Hepatocyte (in vitro differentiated cells): ENCODE measurements at regions not wholly inside any gene's neighbourhood (a gene's known extent, or its start where the extent isn't known, plus 50 kb on each side); places are given as distances from the start of the nearest gene placed in this dataset.

Experiments used
- DNase-seq: peaks from one replicate; pipeline ENCODE4 v3.0.0-alpha.2; 2016; ENCODE audit warnings: low spot score
- H2AFZ ChIP-seq: fragments of 200-600 bp; sonication (generic); 2 replicates; pipeline ENCODE4 v1.6.0; 2016; ENCODE audit warnings: antibody characterized with exemption, mild to moderate bottlenecking
- H3K27ac ChIP-seq: fragments of 200-600 bp; sonication (generic); 2 replicates; pipeline ENCODE4 v1.5.1; 2016; ENCODE audit warnings: mild to moderate bottlenecking
- H3K27me3 ChIP-seq: fragments of 200-600 bp; sonication (generic); 2 replicates; pipeline ENCODE4 v1.6.1; 2016
- H3K36me3 ChIP-seq: fragments of 200-600 bp; sonication (generic); replicated peaks from 2 replicates; pipeline ENCODE4 v1.5.1; 2016; ENCODE audit warnings: low read depth; ENCODE audit not compliant: insufficient read depth
- H3K4me1 ChIP-seq: fragments of 200-600 bp; sonication (generic); 2 replicates; pipeline ENCODE4 v1.5.1; 2016; ENCODE audit warnings: mild to moderate bottlenecking, moderate library complexity; ENCODE audit not compliant: insufficient read depth
- H3K4me2 ChIP-seq: fragments of 200-600 bp; sonication (generic); 2 replicates; pipeline ENCODE4 v1.6.0; 2016
- H3K4me3 ChIP-seq: fragments of 200-600 bp; sonication (generic); 2 replicates; pipeline ENCODE4 v1.5.1; 2016; ENCODE audit warnings: mild to moderate bottlenecking
- H3K79me2 ChIP-seq: fragments of 200-600 bp; sonication (generic); 2 replicates; pipeline ENCODE4 v1.6.0; 2017; ENCODE audit warnings: mild to moderate bottlenecking
- H3K9me2 ChIP-seq: fragments of 200-600 bp; sonication (generic); replicated peaks from 2 replicates; pipeline ENCODE4 v1.6.0; 2017; ENCODE audit warnings: mild to moderate bottlenecking; ENCODE audit not compliant: insufficient read depth
- H3K9me3 ChIP-seq: fragments of 200-600 bp; sonication (generic); 2 replicates; pipeline ENCODE4 v1.5.1; 2016; ENCODE audit warnings: low read depth, mild to moderate bottlenecking
- H4K20me1 ChIP-seq: fragments of 200-600 bp; sonication (generic); 2 replicates; pipeline ENCODE4 v1.6.0; 2016; ENCODE audit warnings: mild to moderate bottlenecking; ENCODE audit not compliant: insufficient read depth, poor library complexity, severe bottlenecking
- EZH2 ChIP-seq: fragments of 200-600 bp; sonication (generic); IDR thresholded peaks from 2 replicates; pipeline ENCODE4 v1.6.1; 2016; ENCODE audit warnings: antibody characterized with exemption, mild to moderate bottlenecking, borderline replicate concordance
- EZH2phosphoT487 ChIP-seq: fragments of 200-600 bp; sonication (generic); IDR thresholded peaks from one replicate; pipeline ENCODE4 v1.6.1; 2018; ENCODE audit warnings: antibody characterized with exemption, mild to moderate bottlenecking, low read depth, moderate library complexity; ENCODE audit not compliant: unreplicated experiment, severe bottlenecking
- WGBS: methylation state at CpG from one replicate; pipeline ENCODE4 v1.1.6; 2016; ENCODE audit warnings: low lambda C conversion rate; ENCODE audit errors: missing lambda C conversion rate; 5-methylcytosine and 5-hydroxymethylcytosine counted together
- TF ChIP-seq, protein P1 (sequence below): fragments of 200-600 bp; sonication (generic); IDR thresholded peaks from 2 replicates; pipeline ENCODE4 v1.5.1; 2016; ENCODE audit warnings: antibody characterized with exemption, mild to moderate bottlenecking; ENCODE audit not compliant: poor library complexity

DNA sequence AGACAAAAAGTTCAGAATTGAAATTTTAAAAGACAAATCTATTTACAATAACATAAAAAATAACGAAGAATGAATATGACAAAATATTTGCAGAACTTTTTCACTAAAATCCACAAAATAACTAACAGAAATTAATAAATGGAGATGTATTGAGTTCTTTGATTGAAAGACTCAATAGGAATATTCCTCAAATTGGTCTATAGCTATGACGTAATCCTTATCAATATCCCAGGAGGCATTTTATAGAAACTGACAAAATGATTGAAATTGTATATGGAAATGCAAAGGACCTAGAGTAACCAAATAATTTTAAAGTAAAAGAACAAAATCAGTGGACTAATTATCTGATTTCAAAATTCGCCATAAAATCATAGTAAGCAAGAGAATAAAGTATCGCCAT lies 328.7 kb downstream of the MED10 start:
- Histone ChIP-seq H4K20me1 (no peaks in the 10 kb centered on the region), H3K4me2 (no peak overlapping the region), H3K4me1 (no peaks in the 10 kb centered on the region), H2AFZ (no peak overlapping the region), H3K36me3 (no peaks in the 10 kb centered on the region), H3K9me2 (no peaks in the 10 kb centered on the region), H3K9me3 (no peaks in the 10 kb centered on the region), H3K4me3 (no peak overlapping the region), H3K27ac (no peak overlapping the region), H3K79me2 (no peaks in the 10 kb centered on the region), H3K27me3 (no peaks in the 10 kb centered on the region)
- DNase-seq: no peak
- WGBS: 89% methylated on average over 4 of the region's 4 CpGs
- TF ChIP-seq EZH2phosphoT487 (no peak), EZH2 (no peak)
- TF ChIP-seq, protein P1, sequence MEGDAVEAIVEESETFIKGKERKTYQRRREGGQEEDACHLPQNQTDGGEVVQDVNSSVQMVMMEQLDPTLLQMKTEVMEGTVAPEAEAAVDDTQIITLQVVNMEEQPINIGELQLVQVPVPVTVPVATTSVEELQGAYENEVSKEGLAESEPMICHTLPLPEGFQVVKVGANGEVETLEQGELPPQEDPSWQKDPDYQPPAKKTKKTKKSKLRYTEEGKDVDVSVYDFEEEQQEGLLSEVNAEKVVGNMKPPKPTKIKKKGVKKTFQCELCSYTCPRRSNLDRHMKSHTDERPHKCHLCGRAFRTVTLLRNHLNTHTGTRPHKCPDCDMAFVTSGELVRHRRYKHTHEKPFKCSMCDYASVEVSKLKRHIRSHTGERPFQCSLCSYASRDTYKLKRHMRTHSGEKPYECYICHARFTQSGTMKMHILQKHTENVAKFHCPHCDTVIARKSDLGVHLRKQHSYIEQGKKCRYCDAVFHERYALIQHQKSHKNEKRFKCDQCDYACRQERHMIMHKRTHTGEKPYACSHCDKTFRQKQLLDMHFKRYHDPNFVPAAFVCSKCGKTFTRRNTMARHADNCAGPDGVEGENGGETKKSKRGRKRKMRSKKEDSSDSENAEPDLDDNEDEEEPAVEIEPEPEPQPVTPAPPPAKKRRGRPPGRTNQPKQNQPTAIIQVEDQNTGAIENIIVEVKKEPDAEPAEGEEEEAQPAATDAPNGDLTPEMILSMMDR: no peak

DNA sequence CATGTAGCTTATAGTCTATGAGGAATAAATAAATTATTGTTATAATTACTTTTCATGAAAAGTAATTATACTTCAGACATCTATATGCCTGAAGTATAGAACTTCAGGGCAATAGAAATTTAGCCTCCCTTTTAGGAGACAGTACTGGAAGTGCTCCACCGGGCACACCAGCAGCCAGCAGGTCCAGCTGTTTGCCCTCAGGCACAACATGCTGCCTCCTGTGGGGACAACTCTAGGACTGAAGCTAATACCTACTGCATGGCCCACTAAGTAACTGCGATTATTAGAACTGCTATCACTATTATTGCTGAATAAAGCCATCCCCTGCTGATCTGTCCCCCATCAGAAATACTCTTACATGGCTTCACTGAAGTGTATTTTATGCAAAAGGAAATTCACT lies 329.6 kb downstream of the MED10 start:
- H3K27me3 ChIP-seq: no peaks in the 10 kb centered on the region
- H3K9me3 ChIP-seq: no peaks in the 10 kb centered on the region
- no peaks in the 10 kb centered on the region for H3K4me1 ChIP-seq
- H3K4me2 ChIP-seq: no peak overlapping the region
- H3K79me2 ChIP-seq: no peaks in the 10 kb centered on the region
- H3K27ac ChIP-seq: no peak overlapping the region
- no peaks in the 10 kb centered on the region for H3K9me2 ChIP-seq
- no peak overlapping the region for H3K4me3 ChIP-seq
- TF ChIP-seq EZH2 (no peak), EZH2phosphoT487 (no peak)
- TF ChIP-seq, protein P1: no peak
- no peaks in the 10 kb centered on the region for H3K36me3 ChIP-seq
- H4K20me1 ChIP-seq: no peaks in the 10 kb centered on the region
- DNase-seq: no peak
- no peak overlapping the region for H2AFZ ChIP-seq
- WGBS: 83% methylated on average over 2 of the region's 2 CpGs

DNA sequence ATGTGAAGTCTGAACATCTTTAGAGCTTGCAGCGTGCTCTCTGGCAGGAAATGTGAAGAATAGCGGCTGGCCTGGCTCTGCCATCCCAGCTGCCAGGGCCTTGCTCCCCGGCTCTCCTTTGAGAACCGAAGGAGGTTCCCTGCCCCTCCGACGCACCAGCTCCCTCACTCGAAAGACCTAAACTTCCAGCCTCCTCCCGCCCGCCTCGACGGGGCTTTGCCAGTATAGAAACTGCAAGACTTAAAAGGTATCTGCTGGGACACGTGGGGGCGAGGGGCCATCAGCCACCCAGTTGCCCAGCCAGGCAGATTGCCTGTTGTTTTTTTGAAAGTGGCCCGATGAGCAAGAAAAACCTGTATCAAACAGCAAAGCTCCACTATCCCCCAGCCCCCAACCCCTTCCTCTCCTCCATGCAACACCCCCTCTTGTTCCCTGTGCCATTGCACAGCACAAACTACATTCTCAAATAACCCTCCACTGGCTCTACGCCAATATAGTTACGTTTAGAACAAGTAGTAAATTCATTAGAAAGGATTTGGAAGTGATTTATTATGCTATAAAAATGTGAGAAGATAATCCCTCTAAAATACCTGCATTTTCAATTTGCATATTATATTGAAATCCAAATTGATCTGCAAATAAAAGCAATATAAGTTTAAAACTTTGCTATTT lies 331.9 kb downstream of the MED10 start:
- H3K9me2 ChIP-seq: no peaks in the 10 kb centered on the region
- no peak for DNase-seq
- WGBS: 81% methylated on average over 16 of the region's 16 CpGs

More for the DNA sequence above, 331.9 kb downstream of the MED10 start:
- H3K36me3 ChIP-seq: no peaks in the 10 kb centered on the region
- H4K20me1 ChIP-seq: no peaks in the 10 kb centered on the region
- H3K79me2 ChIP-seq: no peaks in the 10 kb centered on the region
- H3K27me3 ChIP-seq: no peaks in the 10 kb centered on the region
- H3K4me3 ChIP-seq: no peak overlapping the region
- H3K9me3 ChIP-seq: no peaks in the 10 kb centered on the region
- H3K27ac ChIP-seq: no peak overlapping the region
- TF ChIP-seq EZH2phosphoT487 (no peak), EZH2 (no peak)
- TF ChIP-seq, protein P1: no peak
- H3K4me2 ChIP-seq: no peak overlapping the region
- no peaks in the 10 kb centered on the region for H3K4me1 ChIP-seq
- H2AFZ ChIP-seq: no peak overlapping the region
